H9 (cell line): ENCODE measurements at regions not wholly inside any gene's neighbourhood (a gene's known extent, or its start where the extent isn't known, plus 50 kb on each side); places are given as distances from the start of the nearest gene placed in this dataset.

Source experiments
- DNase-seq: peaks from one replicate; pipeline ENCODE4 v3.0.0-alpha.2; 2017
- H2AFZ ChIP-seq: one replicate; pipeline ENCODE4 v1.6.1; 2013; ENCODE audit warnings: mild to moderate bottlenecking, low read length, control low read depth, moderate library complexity
- H2AK5ac ChIP-seq: 2 replicates; pipeline ENCODE4 v1.6.1; 2013; ENCODE audit warnings: low read length, control low read depth, mixed read lengths; ENCODE audit not compliant: insufficient read length
- H2BK120ac ChIP-seq: one replicate; pipeline ENCODE4 v1.6.1; 2013; ENCODE audit warnings: low read depth, mild to moderate bottlenecking, low read length, control low read depth, inconsistent platforms; ENCODE audit not compliant: poor library complexity, severe bottlenecking
- H2BK12ac ChIP-seq: 2 replicates; pipeline ENCODE4 v1.6.1; 2013; ENCODE audit warnings: low read length, control low read depth, mixed read lengths, low read depth; ENCODE audit not compliant: insufficient read length
- H2BK15ac ChIP-seq: 2 replicates; pipeline ENCODE4 v1.6.1; 2013; ENCODE audit warnings: low read depth, low read length, control low read depth
- H2BK20ac ChIP-seq: one replicate; pipeline ENCODE4 v1.6.1; 2013; ENCODE audit warnings: low read depth, mild to moderate bottlenecking, low read length, control low read depth, inconsistent platforms; ENCODE audit not compliant: poor library complexity, severe bottlenecking
- H2BK5ac ChIP-seq: 2 replicates; pipeline ENCODE4 v1.6.1; 2013; ENCODE audit warnings: low read length, control low read depth, mixed read lengths; ENCODE audit not compliant: insufficient read length
- H3K14ac ChIP-seq: 2 replicates; pipeline ENCODE4 v1.6.1; 2013; ENCODE audit warnings: low read length, control low read depth; ENCODE audit not compliant: insufficient read depth
- H3K18ac ChIP-seq: 2 replicates; pipeline ENCODE4 v1.6.1; 2013; ENCODE audit warnings: low read depth, mild to moderate bottlenecking, mixed read lengths, low read length, control low read depth; ENCODE audit not compliant: insufficient read length
- H3K23ac ChIP-seq: 2 replicates; pipeline ENCODE4 v1.6.1; 2013; ENCODE audit warnings: low read length, control low read depth, mixed read lengths, low read depth; ENCODE audit not compliant: insufficient read length
- H3K23me2 ChIP-seq: 2 replicates; pipeline ENCODE4 v1.6.1; 2013; ENCODE audit warnings: low read depth, mild to moderate bottlenecking, mixed read lengths, low read length, control low read depth; ENCODE audit not compliant: insufficient read length, poor library complexity, severe bottlenecking
- H3K27ac ChIP-seq: 2 replicates; pipeline ENCODE4 v1.5.1; 2013; ENCODE audit warnings: low read length, control low read depth, mixed read lengths, low read depth; ENCODE audit not compliant: insufficient read length
- H3K27me3 ChIP-seq: 2 replicates; pipeline ENCODE4 v1.6.1; 2013; ENCODE audit warnings: low read length, control low read depth, inconsistent platforms; ENCODE audit not compliant: insufficient read depth
- H3K4ac ChIP-seq: 2 replicates; pipeline ENCODE4 v1.6.1; 2013; ENCODE audit warnings: low read depth, mild to moderate bottlenecking, control low read depth, inconsistent platforms, low read length, moderate library complexity
- H3K4me1 ChIP-seq: 2 replicates; pipeline ENCODE4 v1.6.1; 2013; ENCODE audit warnings: low read length, control low read depth, inconsistent platforms; ENCODE audit not compliant: insufficient read depth
- H3K4me2 ChIP-seq: 2 replicates; pipeline ENCODE4 v1.6.1; 2013; ENCODE audit warnings: low read length, control low read depth, mixed read lengths; ENCODE audit not compliant: insufficient read length, insufficient read depth
- H3K56ac ChIP-seq: 2 replicates; pipeline ENCODE4 v1.6.1; 2013; ENCODE audit warnings: low read depth, mild to moderate bottlenecking, mixed read lengths, low read length, control low read depth; ENCODE audit not compliant: insufficient read length
- H3K79me1 ChIP-seq: 2 replicates; pipeline ENCODE4 v1.6.1; 2013; ENCODE audit warnings: low read depth, mild to moderate bottlenecking, moderate library complexity, low read length, control low read depth, inconsistent platforms; ENCODE audit not compliant: insufficient read depth, poor library complexity, severe bottlenecking
- H3K79me2 ChIP-seq: 2 replicates; pipeline ENCODE4 v1.6.1; 2013; ENCODE audit warnings: low read length, control low read depth, inconsistent platforms; ENCODE audit not compliant: insufficient read depth
- H3K9ac ChIP-seq: 2 replicates; pipeline ENCODE4 v1.6.1; 2013; ENCODE audit warnings: low read length, control low read depth, mixed read lengths; ENCODE audit not compliant: insufficient read length; ENCODE audit errors: extremely low read depth
- H3K9me3 ChIP-seq: one replicate; pipeline ENCODE4 v1.6.1; 2013; ENCODE audit warnings: low read depth, low read length, inconsistent platforms; ENCODE audit not compliant: control insufficient read depth
- H3T11ph ChIP-seq: one replicate; pipeline ENCODE4 v1.6.1; 2013; ENCODE audit warnings: mild to moderate bottlenecking, low read length, control low read depth, inconsistent platforms
- H4K20me1 ChIP-seq: one replicate; pipeline ENCODE4 v1.6.1; 2013; ENCODE audit not compliant: control insufficient read depth, insufficient read length, insufficient read depth
- H4K5ac ChIP-seq: 2 replicates; pipeline ENCODE4 v1.6.1; 2013; ENCODE audit warnings: low read depth, mild to moderate bottlenecking, mixed read lengths, low read length, control low read depth; ENCODE audit not compliant: insufficient read length
- H4K8ac ChIP-seq: replicated peaks from 2 replicates; pipeline ENCODE4 v1.6.1; 2013; ENCODE audit warnings: low read length, control low read depth, mixed read lengths, low read depth; ENCODE audit not compliant: insufficient read length
- H4K91ac ChIP-seq: 2 replicates; pipeline ENCODE4 v1.6.1; 2013; ENCODE audit warnings: low read depth, mild to moderate bottlenecking, moderate library complexity, mixed read lengths, low read length, control low read depth; ENCODE audit not compliant: insufficient read length
- H3K27ac Mint-ChIP-seq, 3 experiments: 2 replicates in 2 of 3; 3 replicates in 1 of 3; pipeline ENCODE4 v1.8.0; 2020 to 2021; ENCODE audit warnings: mixed read lengths in 3 of 3, mild to moderate bottlenecking in 1 of 3, moderate library complexity in 1 of 3
- H3K27me3 Mint-ChIP-seq: 2 replicates; pipeline ENCODE4 v1.8.0; 2021; ENCODE audit warnings: low read depth, mild to moderate bottlenecking, moderate library complexity, mixed read lengths
- H3K36me3 Mint-ChIP-seq, 3 experiments: 2 replicates in 2 of 3; 3 replicates in 1 of 3; pipeline ENCODE4 v1.8.0; 2020 to 2021; ENCODE audit warnings: low read depth in 3 of 3, mixed read lengths in 3 of 3; ENCODE audit not compliant: insufficient read depth in 1 of 3
- H3K4me1 Mint-ChIP-seq, 2 experiments: 2 replicates each; pipeline ENCODE4 v1.8.0; 2020; ENCODE audit warnings: mixed read lengths in 2 of 2
- H3K4me3 Mint-ChIP-seq, 2 experiments: 2 replicates in 1 of 2; 3 replicates in 1 of 2; pipeline ENCODE4 v1.8.0; 2020 to 2021; ENCODE audit warnings: mild to moderate bottlenecking in 2 of 2, mixed read lengths in 2 of 2, moderate library complexity in 1 of 2
- H3K9me3 Mint-ChIP-seq, 2 experiments: 2 replicates in 1 of 2; 3 replicates in 1 of 2; pipeline ENCODE4 v1.8.0; 2020; ENCODE audit warnings: mild to moderate bottlenecking in 2 of 2, mixed read lengths in 2 of 2, moderate library complexity in 1 of 2
- WGBS: extraction: QIAGEN DNeasy Blood & Tissue Kit; methylation state at CpG from one replicate; pipeline ENCODE4 v1.1.7; 2013; ENCODE audit warnings: missing lambda C conversion rate, low lambda C conversion rate, mixed read lengths; ENCODE audit not compliant: insufficient read length; ENCODE audit errors: extremely low coverage; 5-methylcytosine and 5-hydroxymethylcytosine counted together
- TF ChIP-seq, protein P1 (sequence below): fragments of 200-600 bp; sonication (generic); conservative IDR thresholded peaks from 3 replicates; pipeline ENCODE4 v1.8.0; 2021; ENCODE audit warnings: antibody characterized with exemption, mild to moderate bottlenecking

DNA sequence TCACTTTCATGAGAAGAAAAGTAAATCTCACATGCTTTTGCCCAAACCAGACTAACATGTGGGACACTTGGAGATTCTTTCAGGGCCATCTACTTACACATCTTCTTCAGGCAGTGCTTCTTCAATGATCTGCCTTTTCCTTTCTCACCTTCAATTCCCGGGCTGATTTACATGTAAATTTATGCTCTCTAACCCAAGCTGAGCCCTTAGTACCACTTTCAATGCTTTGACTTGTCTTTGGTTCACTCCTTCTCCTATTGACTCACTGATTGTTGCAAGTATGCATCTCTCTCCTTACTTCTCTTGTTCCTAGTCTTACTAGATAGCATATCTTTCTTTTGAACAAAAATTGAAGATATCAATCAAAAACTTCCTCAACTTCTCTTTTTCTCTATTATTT lies 154.2 kb upstream of the DEPDC1 start:
- H2BK20ac ChIP-seq: no peak overlapping the region
- WGBS: no CpG with 5 or more reads among the region's 1 CpG
- no peak overlapping the region for H4K8ac ChIP-seq
- Mint-ChIP-seq H3K27ac (peak overlapping the region in 1 of 3 experiments; percentile 66; a peak in 2 of 7 replicates), H3K27me3 (no peaks in the 10 kb centered on the region), H3K9me3 (no peaks in the 10 kb centered on the region), H3K4me1 (peaks cover 8 to 9% of the 10 kb centered on the region in 2 experiments), H3K4me3 (no peak overlapping the region), H3K36me3 (no peaks in the 10 kb centered on the region; a peak in 1 of 7 replicates)
- no peaks in the 10 kb centered on the region for H3K23me2 ChIP-seq
- no peaks in the 10 kb centered on the region for H3K79me2 ChIP-seq
- H4K5ac ChIP-seq: no peak overlapping the region
- no peaks in the 10 kb centered on the region for H4K20me1 ChIP-seq
- H3K9me3 ChIP-seq: no peaks in the 10 kb centered on the region
- no peak overlapping the region for H3K56ac ChIP-seq
- no peak overlapping the region for H3K14ac ChIP-seq
- H2BK15ac ChIP-seq: no peak overlapping the region
- no peak overlapping the region for H3K9ac ChIP-seq
- H2BK120ac ChIP-seq: no peak overlapping the region
- DNase-seq: no peak
- no peak overlapping the region for H2BK5ac ChIP-seq
- no peak overlapping the region for H4K91ac ChIP-seq
- H2AK5ac ChIP-seq: no peak overlapping the region
- H3K4ac ChIP-seq: no peak overlapping the region
- no peak overlapping the region for H3K18ac ChIP-seq
- H3K4me1 ChIP-seq: no peaks in the 10 kb centered on the region; the same call in 1 of the 2 replicates
- H3T11ph ChIP-seq: no peak overlapping the region
- no peak overlapping the region for H3K4me2 ChIP-seq
- no peak overlapping the region for H3K23ac ChIP-seq
- H2BK12ac ChIP-seq: no peak overlapping the region
- TF ChIP-seq, protein P1, sequence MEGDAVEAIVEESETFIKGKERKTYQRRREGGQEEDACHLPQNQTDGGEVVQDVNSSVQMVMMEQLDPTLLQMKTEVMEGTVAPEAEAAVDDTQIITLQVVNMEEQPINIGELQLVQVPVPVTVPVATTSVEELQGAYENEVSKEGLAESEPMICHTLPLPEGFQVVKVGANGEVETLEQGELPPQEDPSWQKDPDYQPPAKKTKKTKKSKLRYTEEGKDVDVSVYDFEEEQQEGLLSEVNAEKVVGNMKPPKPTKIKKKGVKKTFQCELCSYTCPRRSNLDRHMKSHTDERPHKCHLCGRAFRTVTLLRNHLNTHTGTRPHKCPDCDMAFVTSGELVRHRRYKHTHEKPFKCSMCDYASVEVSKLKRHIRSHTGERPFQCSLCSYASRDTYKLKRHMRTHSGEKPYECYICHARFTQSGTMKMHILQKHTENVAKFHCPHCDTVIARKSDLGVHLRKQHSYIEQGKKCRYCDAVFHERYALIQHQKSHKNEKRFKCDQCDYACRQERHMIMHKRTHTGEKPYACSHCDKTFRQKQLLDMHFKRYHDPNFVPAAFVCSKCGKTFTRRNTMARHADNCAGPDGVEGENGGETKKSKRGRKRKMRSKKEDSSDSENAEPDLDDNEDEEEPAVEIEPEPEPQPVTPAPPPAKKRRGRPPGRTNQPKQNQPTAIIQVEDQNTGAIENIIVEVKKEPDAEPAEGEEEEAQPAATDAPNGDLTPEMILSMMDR: no peak
- no peak overlapping the region for H3K27ac ChIP-seq
- no peaks in the 10 kb centered on the region for H3K79me1 ChIP-seq
- H2AFZ ChIP-seq: no peak overlapping the region
- H3K27me3 ChIP-seq: no peaks in the 10 kb centered on the region
